Prostate gland (tissue), 2 donors: ENCODE measurements at regions not wholly inside any gene's neighbourhood (a gene's known extent, or its start where the extent isn't known, plus 50 kb on each side); places are given as distances from the start of the nearest gene placed in this dataset.

Experiments
- DNase-seq: peaks from one replicate; pipeline ENCODE4 v3.0.0-alpha.2; 2019; ENCODE audit warnings: low spot score
- H3K27ac ChIP-seq, 2 donors: fragments of 200-600 bp; sonication (generic); 2 replicates each; pipeline ENCODE4 v1.5.1; 2017 to 2019
- H3K27me3 ChIP-seq: fragments of 200-600 bp; sonication (generic); replicated peaks from 2 replicates; pipeline ENCODE4 v1.5.1; 2019; ENCODE audit not compliant: insufficient read depth
- H3K36me3 ChIP-seq, 2 donors: fragments of 200-600 bp; sonication (generic); 1 replicate in 1 of 2; 2 replicates in 1 of 2; pipeline versions ENCODE4 v1.5.1 to v1.8.1; 2017 to 2019
- H3K4me1 ChIP-seq: fragments of 200-600 bp; sonication (generic); replicated peaks from 2 replicates; pipeline ENCODE4 v1.5.1; 2019
- H3K4me3 ChIP-seq, 2 donors: fragments of 200-600 bp; sonication (generic); 2 replicates each; pipeline ENCODE4 v1.5.1; 2017 to 2019
- H3K9me3 ChIP-seq: fragments of 200-600 bp; sonication (generic); 2 replicates; pipeline ENCODE4 v1.5.1; 2017
- CTCF ChIP-seq, 4 experiments: fragments of 200-600 bp in 2 of 4; fragments of 450-650 bp in 2 of 4; sonication (generic) in 2 of 4; IDR thresholded peaks; 1 replicate in 3 of 4; 2 replicates in 1 of 4; pipeline ENCODE4 v1.5.1; 2016 to 2019; ENCODE audit warnings: antibody characterized with exemption in 4 of 4, mild to moderate bottlenecking in 2 of 4, moderate library complexity in 2 of 4
- POLR2A ChIP-seq: fragments of 450-650 bp; IDR thresholded peaks from one replicate; pipeline ENCODE4 v1.6.1; 2016; ENCODE audit warnings: antibody characterized with exemption, mild to moderate bottlenecking
- POLR2AphosphoS5 ChIP-seq: sonication (generic); formaldehyde crosslinking; IDR thresholded peaks from one replicate; pipeline ENCODE4 v1.6.1; 2017; ENCODE audit warnings: antibody characterized with exemption
- WGBS: methylation state at CpG from one replicate; pipeline ENCODE4 v1.1.5; 2018; 5-methylcytosine and 5-hydroxymethylcytosine counted together
- intact Hi-C: fragments of 100-400 bp; cut with DNase I; formaldehyde crosslinking; loops from one replicate; pipeline ENCODE4 v1.14.2; 2022

GRCh38 chr1:4010814-4011605 is 110.9 kb upstream of the C1orf174 start:
- 84% methylated on average over 25 of the region's 25 CpGs for WGBS
- H3K4me3 ChIP-seq = no peak overlapping the region
- no peak for DNase-seq
- H3K9me3 ChIP-seq = no peaks in the 10 kb centered on the region
- H3K27me3 ChIP-seq = no peaks in the 10 kb centered on the region
- TF ChIP-seq CTCF (IDR thresholded peaks at IDR 0.05) (no peak), POLR2A (no peak), POLR2AphosphoS5 (no peak)
- H3K27ac ChIP-seq = no peak overlapping the region
- no peaks in the 10 kb centered on the region for H3K4me1 ChIP-seq
- no peaks in the 10 kb centered on the region for H3K36me3 ChIP-seq
- intact Hi-C loops = no loop called here

- no peak overlapping the region for H3K27ac ChIP-seq
- no peaks in the 10 kb centered on the region for H3K36me3 ChIP-seq
- no peaks in the 10 kb centered on the region for H3K4me1 ChIP-seq
- TF ChIP-seq POLR2A = no peak
- no peak for TF ChIP-seq POLR2AphosphoS5
- TF ChIP-seq CTCF (IDR thresholded peaks at IDR 0.05) = no peak
- H3K9me3 ChIP-seq = no peaks in the 10 kb centered on the region
- peaks cover 6% of the 10 kb centered on the region for H3K27me3 ChIP-seq
- 72% methylated on average over 16 of the region's 17 CpGs for WGBS
- intact Hi-C loops = no loop called here
- no peak for DNase-seq
- H3K4me3 ChIP-seq = no peak overlapping the region
These were observed 116.5 kb upstream of the C1orf174 start for GRCh38 chr1:4016351-4017130.

- intact Hi-C loops = no loop called here
- Histone ChIP-seq H3K4me1 (no peaks in the 10 kb centered on the region), H3K27me3 (peaks cover 6% of the 10 kb centered on the region), H3K36me3 (no peaks in the 10 kb centered on the region), H3K27ac (no peak overlapping the region), H3K4me3 (no peak overlapping the region), H3K9me3 (no peaks in the 10 kb centered on the region)
- TF ChIP-seq CTCF (IDR thresholded peaks at IDR 0.05) = no peak
- no peak for TF ChIP-seq POLR2AphosphoS5
- no peak for TF ChIP-seq POLR2A
- WGBS = 76% methylated on average over 12 of the region's 12 CpGs
- no peak for DNase-seq
These were observed 117.7 kb upstream of the C1orf174 start for GRCh38 chr1:4017636-4018365.

GRCh38 chr1:4018466-4019146 is 118.5 kb upstream of the C1orf174 start:
- Histone ChIP-seq H3K36me3 (no peaks in the 10 kb centered on the region), H3K4me3 (no peak overlapping the region), H3K27ac (no peak overlapping the region), H3K27me3 (peaks cover 6% of the 10 kb centered on the region), H3K4me1 (no peaks in the 10 kb centered on the region), H3K9me3 (no peaks in the 10 kb centered on the region)
- no peak for DNase-seq
- 67% methylated on average over 21 of the region's 25 CpGs for WGBS
- TF ChIP-seq POLR2AphosphoS5 (no peak), CTCF (IDR thresholded peaks at IDR 0.05) (no peak), POLR2A (no peak)
- intact Hi-C loops = no loop called here
